ENCODE measurements at regions not wholly inside any gene's neighbourhood (a gene's known extent, or its start where the extent isn't known, plus 50 kb on each side); places are given as distances from the start of the nearest gene placed in this dataset.
"Not testable (repeated sequence)": the region's sequence is repeated elsewhere in the genome, so short reads cannot be mapped to it uniquely, and the experiment has no call there.

- DNase-seq (ENCODE audit: low spot score) = no peak
Measured at GRCh38 chr22:36088292-36088691, 59.7 kb upstream of the RBFOX2 start.

DNA sequence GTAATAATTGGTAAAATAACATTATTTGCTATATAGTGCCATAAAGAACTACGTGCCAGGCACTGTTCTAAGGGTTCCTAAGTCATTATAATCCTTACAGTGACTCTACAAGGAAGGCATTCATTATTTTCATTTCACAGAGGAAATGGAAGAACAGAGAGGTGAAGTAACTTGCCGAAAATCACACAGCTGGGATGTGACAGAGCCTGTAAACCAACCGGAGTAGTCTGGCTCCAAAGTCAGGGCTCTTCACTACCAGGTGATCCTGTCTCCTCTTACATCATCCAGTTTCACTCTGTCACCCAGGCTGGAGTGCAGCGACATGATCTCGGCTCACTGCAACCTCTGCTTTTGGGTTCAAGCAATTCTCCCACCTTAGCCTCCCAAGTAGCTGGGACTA, 59.2 kb upstream of the RBFOX2 start:
- DNase-seq (ENCODE audit: low spot score) = no peak

DNA sequence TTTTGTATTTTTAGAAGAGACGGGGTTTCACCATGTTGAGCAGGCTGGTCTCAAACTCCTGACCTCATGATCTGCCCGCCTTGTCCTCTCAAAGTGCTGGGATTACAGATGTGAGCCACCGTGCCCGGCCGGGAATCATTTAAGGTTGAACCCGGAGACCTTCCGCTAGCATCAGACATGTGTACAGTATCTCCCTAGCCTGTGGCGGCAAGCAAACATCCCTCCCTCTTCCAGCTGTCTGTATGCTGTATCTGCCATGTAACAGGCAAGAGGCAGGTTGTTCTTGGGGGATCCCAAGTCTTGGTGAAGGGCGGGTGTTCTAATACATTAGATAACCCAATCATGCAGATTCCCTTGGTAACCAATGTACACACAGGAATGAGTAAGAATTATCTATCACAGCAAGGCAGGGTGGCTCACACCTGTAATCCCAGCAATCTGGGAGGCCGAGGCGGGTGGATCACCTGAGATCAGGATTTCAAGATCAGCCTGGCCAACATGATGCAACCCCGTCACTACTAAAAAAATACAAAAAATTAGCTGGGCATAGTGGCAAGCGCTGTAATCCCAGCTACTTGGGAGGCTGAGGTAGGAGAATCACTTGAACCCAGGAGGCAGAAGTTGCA, 58.1 kb upstream of the RBFOX2 start:
- no peak for DNase-seq (ENCODE audit: low spot score)

- no peak for DNase-seq (ENCODE audit: low spot score)
Measured at GRCh38 chr22:36086170-36086490, 57.5 kb upstream of the RBFOX2 start.

DNA sequence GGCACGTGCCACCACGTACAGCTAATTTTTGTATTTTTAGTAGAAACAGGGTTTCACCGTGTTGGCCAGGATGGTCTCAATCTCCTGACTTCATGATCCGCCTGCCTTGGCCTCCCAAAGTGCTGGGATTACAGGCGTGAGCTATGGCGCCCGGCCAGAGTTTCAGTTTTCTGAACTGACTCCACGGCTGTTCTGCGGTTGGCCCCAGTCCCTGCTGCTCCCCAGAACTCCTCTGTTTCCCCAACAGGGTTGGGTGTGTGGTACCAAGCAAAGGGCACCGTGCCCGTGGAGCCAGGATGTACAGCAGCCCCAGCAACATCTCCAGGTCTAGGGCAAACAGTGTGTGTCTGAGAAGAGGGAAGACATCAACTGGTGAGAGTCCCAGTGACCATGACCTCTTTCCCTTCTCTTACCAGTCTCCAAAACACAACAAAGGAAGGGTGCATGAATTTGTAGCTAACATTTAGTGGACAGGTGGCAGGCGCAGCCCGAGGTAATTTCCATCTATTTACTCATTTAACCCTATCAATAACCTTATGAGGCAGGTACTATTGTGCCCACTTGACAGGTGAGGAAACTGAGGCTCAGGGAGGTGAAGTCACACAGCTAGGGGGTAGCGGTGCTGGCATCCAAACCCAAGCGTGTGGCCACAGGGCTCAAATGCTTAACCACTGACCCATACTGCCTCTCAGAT, 57.0 kb upstream of the RBFOX2 start:
- no peak for DNase-seq (ENCODE audit: low spot score)

DNA sequence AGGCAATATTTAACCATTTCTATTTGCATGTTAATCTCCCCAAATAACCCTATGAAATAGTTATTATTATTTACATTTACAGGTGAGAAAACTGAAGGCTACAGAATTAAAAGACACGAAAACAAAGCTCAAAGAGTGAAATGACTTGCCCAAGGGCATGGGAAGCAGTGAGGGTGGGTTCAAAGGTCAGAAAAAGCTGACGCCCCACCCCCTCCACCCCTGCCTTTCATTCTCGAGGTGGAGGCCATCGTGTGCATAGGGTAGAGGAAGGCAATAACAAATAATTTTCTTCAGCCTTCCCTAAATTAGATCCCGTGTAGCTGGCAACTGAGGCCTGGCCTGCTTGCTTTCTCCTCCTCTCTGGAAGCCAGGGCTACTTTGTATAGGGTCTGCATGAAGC, 56.1 kb upstream of the RBFOX2 start:
- no peak for DNase-seq (ENCODE audit: low spot score)

DNA sequence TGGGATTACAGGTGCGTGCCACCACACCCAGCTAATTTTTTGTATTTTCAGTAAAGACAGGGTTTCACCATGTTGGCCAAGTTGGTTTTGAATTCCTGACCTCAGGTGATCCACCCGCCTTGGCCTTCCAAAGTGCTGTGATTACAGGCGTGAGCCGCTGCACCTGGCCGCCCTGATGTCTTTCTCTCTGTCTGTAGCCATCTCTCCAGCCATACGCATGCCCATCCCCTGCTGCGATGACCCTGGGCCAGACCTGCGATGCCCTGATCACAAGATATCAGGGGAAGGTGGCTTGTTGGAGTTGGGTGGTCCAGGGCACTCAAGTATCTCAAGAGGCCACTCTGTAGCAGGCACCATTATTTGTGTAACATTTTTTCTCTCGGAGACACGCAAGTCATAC, 54.4 kb upstream of the RBFOX2 start:
- DNase-seq (ENCODE audit: low spot score) = no peak

DNA sequence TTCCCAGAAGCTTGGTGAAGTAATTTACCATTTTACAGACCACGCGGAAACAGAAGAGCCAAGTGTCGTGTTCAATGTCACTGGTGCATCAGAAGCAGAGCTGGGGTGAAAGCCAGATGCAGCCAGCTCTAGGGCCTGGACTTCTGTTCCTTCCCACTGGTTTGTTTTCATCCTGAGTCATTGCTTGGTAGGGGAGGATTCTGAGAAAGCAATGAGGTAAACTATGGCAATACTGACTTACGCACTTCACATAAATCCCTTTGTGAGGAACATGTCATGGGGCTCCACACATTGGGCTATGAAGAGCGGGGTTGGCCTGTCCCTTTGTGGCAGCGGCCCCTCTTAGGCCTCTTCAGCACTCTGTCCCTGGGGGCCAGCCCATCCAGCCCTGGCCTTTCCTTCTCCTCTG, 52.4 kb upstream of the RBFOX2 start:
- DNase-seq (ENCODE audit: low spot score) = peak; percentile 14

DNA sequence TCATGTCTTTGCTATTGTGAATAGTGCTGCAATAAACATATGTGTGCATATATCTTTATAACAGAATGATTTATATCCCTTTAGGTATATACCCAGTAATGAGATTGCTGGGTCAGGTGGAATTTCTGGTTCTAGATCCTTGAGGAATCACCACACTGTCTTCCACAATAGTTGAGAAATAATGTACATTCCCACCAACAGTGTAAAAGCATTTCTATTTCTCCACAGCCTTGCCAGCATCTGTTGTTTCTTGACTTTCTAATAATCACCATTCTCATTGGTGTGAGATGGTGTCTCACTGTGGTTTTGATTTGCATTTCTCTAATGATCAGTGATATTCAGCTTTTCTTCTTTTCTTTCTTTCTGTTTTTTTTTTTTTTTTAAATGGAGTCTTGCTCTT, 51.7 kb upstream of the RBFOX2 start:
- not testable (repeated sequence) for DNase-seq (ENCODE audit: low spot score)

- no peak for DNase-seq (ENCODE audit: low spot score)
Measured at GRCh38 chr22:36079041-36079440, 50.4 kb upstream of the RBFOX2 start.

Measured in mucosa of gallbladder (tissue), 1 donor.